ENCODE measurements at regions not wholly inside any gene's neighbourhood (a gene's known extent, or its start where the extent isn't known, plus 50 kb on each side); places are given as distances from the start of the nearest gene placed in this dataset.

- 73% methylated on average over 2 of the region's 2 CpGs for WGBS (ENCODE audit: missing lambda C conversion rate)
Measured at GRCh38 chr5:71977311-71977710, 130.0 kb upstream of the MAP1B start.

GRCh38 chr5:71978216-71978615 is 129.1 kb upstream of the MAP1B start:
- 91% methylated on average over 1 of the region's 1 CpG for WGBS (ENCODE audit: missing lambda C conversion rate)
- FAIRE-seq (no peak), DNase-seq (ENCODE audit: low read depth in 1 of 2, low spot score in 1 of 2) (no peak), ATAC-seq (no peak)
- H3K4me2 ChIP-seq, result no peak overlapping the region
- H3K4me3 ChIP-seq, result no peak overlapping the region
- no peak overlapping the region for H3K27ac ChIP-seq
- POLR2A ChIA-PET, result no interaction called here
- TF ChIP-seq PHF8 (IDR thresholded peaks at IDR 0.05; ENCODE audit: borderline replicate concordance, low read depth), result no peak
- TF ChIP-seq KDM5A (IDR thresholded peaks at IDR 0.05), result no peak
- no peak for TF ChIP-seq RCOR1 (IDR thresholded peaks at IDR 0.05; ENCODE audit: low read depth, low read length)
- TF ChIP-seq EHF (CRISPR knock-in tag; IDR thresholded peaks at IDR 0.05), result no peak
- no peak for TF ChIP-seq ELK1 (IDR thresholded peaks at IDR 0.05; ENCODE audit: low read depth, low read length)
- TF ChIP-seq EHMT2 (IDR thresholded peaks at IDR 0.05; ENCODE audit: low read depth), result no peak
- no peak for TF ChIP-seq FOSB (CRISPR knock-in tag; IDR thresholded peaks at IDR 0.05)
- no peak for TF ChIP-seq FOXS1 (CRISPR knock-in tag; IDR thresholded peaks at IDR 0.05)
- no peak for TF ChIP-seq RNF2 (IDR thresholded peaks at IDR 0.05; ENCODE audit: borderline replicate concordance, low read depth)
- no peak for TF ChIP-seq POLR2A (IDR thresholded peaks at IDR 0.05; ENCODE audit: low read length)
- no peak for TF ChIP-seq HES2 (IDR thresholded peaks at IDR 0.05)
- TF ChIP-seq NFE2L2 (conservative IDR thresholded peaks at IDR 0.05; ENCODE audit: low read length), result no peak
- TF ChIP-seq HOXB5 (CRISPR knock-in tag; IDR thresholded peaks at IDR 0.05), result no peak
- no peak for TF ChIP-seq CHD2 (IDR thresholded peaks at IDR 0.05; ENCODE audit: low read length, partially characterized antibody)
- TF ChIP-seq SREBF2 (IDR thresholded peaks at IDR 0.05), result no peak
- TF ChIP-seq TP53 (CRISPR knock-in tag; IDR thresholded peaks at IDR 0.05), result no peak
- TF ChIP-seq ZC3H11A (IDR thresholded peaks at IDR 0.05), result no peak
- TF ChIP-seq JUNB (IDR thresholded peaks at IDR 0.05), result no peak
- TF ChIP-seq KDM1A (IDR thresholded peaks at IDR 0.05; ENCODE audit: low read depth), result no peak
- TF ChIP-seq CTCF (IDR thresholded peaks at IDR 0.05), result no peak
- peaks cover 18% of the 10 kb centered on the region for H3K9me3 ChIP-seq
- CTCF ChIA-PET, result no interaction called here
- H3K4me1 ChIP-seq, result peaks cover 21% of the 10 kb centered on the region

More at GRCh38 chr5:71977311-71977710, 130.0 kb upstream of the MAP1B start:
- FAIRE-seq, result no peak
- no peak for ATAC-seq
- no peak for DNase-seq (ENCODE audit: low read depth in 1 of 2, low spot score in 1 of 2)
- CTCF ChIA-PET, result no interaction called here
- Histone ChIP-seq H3K4me2 (no peak overlapping the region), H3K4me3 (no peak overlapping the region), H3K9me3 (peaks cover 16% of the 10 kb centered on the region), H3K27ac (no peak overlapping the region), H3K4me1 (peaks cover 21% of the 10 kb centered on the region)
- TF ChIP-seq RFX5 (IDR thresholded peaks at IDR 0.05) (no peak), ZSCAN20 (CRISPR knock-in tag; IDR thresholded peaks at IDR 0.05) (no peak), EHMT2 (IDR thresholded peaks at IDR 0.05; ENCODE audit: low read depth) (no peak), CHD2 (IDR thresholded peaks at IDR 0.05; ENCODE audit: low read length, partially characterized antibody) (no peak), MAFK (IDR thresholded peaks at IDR 0.05; ENCODE audit: partially characterized antibody) (no peak), MAZ (IDR thresholded peaks at IDR 0.05; ENCODE audit: borderline replicate concordance, low read depth, low read length) (no peak), EHF (CRISPR knock-in tag; IDR thresholded peaks at IDR 0.05) (no peak), CEBPB (IDR thresholded peaks at IDR 0.05) (no peak)
- POLR2A ChIA-PET, result no interaction called here

Data from A549 (cell line).